ENCODE measurements at regions not wholly inside any gene's neighbourhood (a gene's known extent, or its start where the extent isn't known, plus 50 kb on each side); places are given as distances from the start of the nearest gene placed in this dataset.

- intact Hi-C loops (cut with DNase I): no loop called here
- Histone ChIP-seq H3K27ac (no peak overlapping the region), H3K27me3 (no peaks in the 10 kb centered on the region), H3K4me1 (peaks cover 0 to 40% of the 10 kb centered on the region in 2 donors), H3K4me3 (no peak overlapping the region), H3K36me3 (no peaks in the 10 kb centered on the region), H3K9me3 (no peaks in the 10 kb centered on the region)
- TF ChIP-seq CTCF (IDR thresholded peaks at IDR 0.05): no peak
- DNase-seq (no peak), ATAC-seq (peak; percentile 53)
These were observed 188.7 kb upstream of the APCDD1 start for GRCh38 chr18:10265560-10266333.

- Histone ChIP-seq H3K4me3 (no peak overlapping the region), H3K4me1 (peaks cover 0 to 35% of the 10 kb centered on the region in 2 donors), H3K27me3 (no peaks in the 10 kb centered on the region), H3K9me3 (no peaks in the 10 kb centered on the region), H3K27ac (no peak overlapping the region), H3K36me3 (no peaks in the 10 kb centered on the region)
- no peak for TF ChIP-seq CTCF (IDR thresholded peaks at IDR 0.05)
- no peak for DNase-seq
- ATAC-seq: no peak
- intact Hi-C loops (cut with DNase I): no loop called here
These were observed 188.2 kb upstream of the APCDD1 start for GRCh38 chr18:10266334-10266590.

- H3K27me3 ChIP-seq: no peaks in the 10 kb centered on the region
- no peaks in the 10 kb centered on the region for H3K9me3 ChIP-seq
- H3K4me1 ChIP-seq: peaks cover 0 to 27% of the 10 kb centered on the region in 2 donors
- no peak for TF ChIP-seq CTCF (IDR thresholded peaks at IDR 0.05)
- no peaks in the 10 kb centered on the region for H3K36me3 ChIP-seq
- intact Hi-C loops (cut with DNase I): no loop called here
- no peak for ATAC-seq
- peak overlapping the region in 1 of 2 donors; percentile 64 for H3K27ac ChIP-seq
- no peak overlapping the region for H3K4me3 ChIP-seq
- DNase-seq: no peak
These were observed 185.2 kb upstream of the APCDD1 start for GRCh38 chr18:10269261-10269660.

DNA sequence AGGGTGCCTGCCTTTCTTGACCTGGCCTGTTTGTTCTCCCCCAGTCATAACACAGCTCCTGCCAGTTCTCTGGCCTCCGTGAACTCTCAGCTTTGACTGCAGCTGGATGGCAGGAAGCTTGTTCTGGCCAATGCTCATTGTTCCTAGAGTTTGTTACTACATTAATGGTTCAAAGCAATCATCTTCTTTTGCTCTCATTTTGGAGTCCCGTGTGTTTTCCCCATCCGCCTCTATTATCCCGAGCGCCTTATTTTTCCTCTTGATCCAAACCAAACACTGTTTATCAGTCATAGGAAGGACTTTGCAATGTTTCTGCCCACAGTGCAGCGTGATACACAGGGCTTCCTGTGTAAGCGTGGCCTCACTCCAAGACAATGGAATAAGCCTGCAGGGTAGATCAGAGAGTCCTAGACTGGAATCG, 184.3 kb upstream of the APCDD1 start:
- no peak for TF ChIP-seq CTCF (IDR thresholded peaks at IDR 0.05)
- intact Hi-C loops (cut with DNase I): no loop called here
- ATAC-seq (peak; percentile 64), DNase-seq (no peak)
- Histone ChIP-seq H3K27ac (peak overlapping the region in 1 of 2 donors; percentile 64), H3K27me3 (no peaks in the 10 kb centered on the region), H3K36me3 (no peaks in the 10 kb centered on the region), H3K4me3 (no peak overlapping the region), H3K4me1 (peaks cover 0 to 27% of the 10 kb centered on the region in 2 donors), H3K9me3 (no peaks in the 10 kb centered on the region)

DNA sequence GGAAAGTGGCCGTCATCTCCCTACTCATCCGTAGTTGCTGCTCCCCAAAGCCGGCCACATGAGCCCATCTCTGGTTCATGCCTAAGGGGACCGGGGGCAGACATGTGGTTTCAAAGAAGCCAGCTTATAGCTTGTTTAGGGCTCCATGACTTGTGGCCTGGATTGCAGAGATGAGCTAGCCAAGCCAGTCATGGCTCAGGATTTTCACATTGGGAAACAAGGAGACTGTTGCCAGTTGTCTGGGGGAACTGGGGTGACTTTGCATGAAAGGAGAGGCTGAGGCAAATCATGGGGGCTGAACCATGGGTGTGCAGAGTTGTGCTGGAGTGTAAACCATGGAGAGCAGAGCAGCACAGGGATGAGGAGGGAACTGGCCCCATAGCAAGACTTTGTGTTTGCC, 183.0 kb upstream of the APCDD1 start:
- TF ChIP-seq CTCF (IDR thresholded peaks at IDR 0.05): no peak
- H3K4me1 ChIP-seq: peaks cover 0 to 20% of the 10 kb centered on the region in 2 donors
- intact Hi-C loops (cut with DNase I): no loop called here
- no peak overlapping the region for H3K4me3 ChIP-seq
- no peaks in the 10 kb centered on the region for H3K9me3 ChIP-seq
- H3K36me3 ChIP-seq: no peaks in the 10 kb centered on the region
- no peak for DNase-seq
- no peak overlapping the region for H3K27ac ChIP-seq
- ATAC-seq: no peak
- no peaks in the 10 kb centered on the region for H3K27me3 ChIP-seq
